ENCODE measurements at regions not wholly inside any gene's neighbourhood (a gene's known extent, or its start where the extent isn't known, plus 50 kb on each side); places are given as distances from the start of the nearest gene placed in this dataset.

GRCh38 chr13:86090181-86090580, 291.0 kb upstream of the SLITRK6 start:
- Histone ChIP-seq H3K79me2 (ENCODE audit: insufficient read depth, low read length) (no peaks in the 10 kb centered on the region), H3K4me1 (ENCODE audit: control insufficient read depth in 1 of 2, insufficient read depth in 2 of 2, low read length in 2 of 2) (no peaks in the 10 kb centered on the region), H3K9ac (ENCODE audit: insufficient read depth, low read length, poor library complexity, severe bottlenecking) (no peak overlapping the region), H3K4me2 (replicated peaks; ENCODE audit: extremely low read depth, low read length, poor library complexity, severe bottlenecking) (no peak overlapping the region), H3K4me3 (replicated peaks in 1 of 3; ENCODE audit: low read depth in 2 of 3, low read length in 3 of 3) (no peak overlapping the region), H3K27ac (ENCODE audit: low read depth in 1 of 2, low read length in 2 of 2) (no peak overlapping the region), H2AFZ (ENCODE audit: insufficient read depth, low read depth, low read length, poor library complexity, severe bottlenecking) (no peak overlapping the region), H3K9me3 (replicated peaks in 1 of 2; ENCODE audit: control insufficient read depth in 1 of 2, insufficient read depth in 1 of 2, low read length in 2 of 2) (no peaks in the 10 kb centered on the region), H3K27me3 (ENCODE audit: control insufficient read depth in 2 of 2, insufficient read depth in 2 of 2, low read length in 2 of 2) (no peaks in the 10 kb centered on the region), H4K20me1 (ENCODE audit: insufficient read depth, low read length) (no peaks in the 10 kb centered on the region), H3K36me3 (replicated peaks in 1 of 2; ENCODE audit: control insufficient read depth in 1 of 2, insufficient read depth in 2 of 2, low read length in 2 of 2) (no peaks in the 10 kb centered on the region)
- Mint-ChIP-seq H3K27ac (no peak overlapping the region), H3K36me3 (no peaks in the 10 kb centered on the region), H3K4me3 (no peak overlapping the region), H3K27me3 (ENCODE audit: low read depth in 3 of 3) (no peaks in the 10 kb centered on the region), H3K4me1 (no peaks in the 10 kb centered on the region), H3K9me3 (peaks cover 0 to 3% (median 0%) of the 10 kb centered on the region in 7 donors)
- WGBS (ENCODE audit: insufficient coverage): 90% methylated on average over 1 of the region's 2 CpGs
- no peak for TF ChIP-seq CTCF (IDR thresholded peaks at IDR 0.05)
- DNase-seq: no peak
- intact Hi-C loops (cut with micrococcal nuclease): no loop called here

GRCh38 chr13:86087244-86087643, 288.0 kb upstream of the SLITRK6 start:
- H3K27me3 Mint-ChIP-seq (ENCODE audit: low read depth in 3 of 3): no peaks in the 10 kb centered on the region
- peaks cover 0 to 3% (median 0%) of the 10 kb centered on the region in 7 donors for H3K9me3 Mint-ChIP-seq
- no peaks in the 10 kb centered on the region for H3K36me3 Mint-ChIP-seq
- H3K4me1 ChIP-seq (ENCODE audit: control insufficient read depth in 1 of 2, insufficient read depth in 2 of 2, low read length in 2 of 2): no peaks in the 10 kb centered on the region
- no peaks in the 10 kb centered on the region for H4K20me1 ChIP-seq (ENCODE audit: insufficient read depth, low read length)
- no peaks in the 10 kb centered on the region for H3K79me2 ChIP-seq (ENCODE audit: insufficient read depth, low read length)
- no peak for TF ChIP-seq CTCF (IDR thresholded peaks at IDR 0.05)
- no peaks in the 10 kb centered on the region for H3K9me3 ChIP-seq (replicated peaks in 1 of 2; ENCODE audit: control insufficient read depth in 1 of 2, insufficient read depth in 1 of 2, low read length in 2 of 2)
- no peak overlapping the region for H3K4me3 ChIP-seq (replicated peaks in 1 of 3; ENCODE audit: low read depth in 2 of 3, low read length in 3 of 3)
- H3K9ac ChIP-seq (ENCODE audit: insufficient read depth, low read length, poor library complexity, severe bottlenecking): no peak overlapping the region
- no peak overlapping the region for H3K27ac Mint-ChIP-seq
- intact Hi-C loops (cut with micrococcal nuclease): no loop called here
- no peak overlapping the region for H3K4me3 Mint-ChIP-seq
- H3K4me2 ChIP-seq (replicated peaks; ENCODE audit: extremely low read depth, low read length, poor library complexity, severe bottlenecking): no peak overlapping the region
- H3K36me3 ChIP-seq (replicated peaks in 1 of 2; ENCODE audit: control insufficient read depth in 1 of 2, insufficient read depth in 2 of 2, low read length in 2 of 2): no peaks in the 10 kb centered on the region
- H2AFZ ChIP-seq (ENCODE audit: insufficient read depth, low read depth, low read length, poor library complexity, severe bottlenecking): no peak overlapping the region
- H3K27me3 ChIP-seq (ENCODE audit: control insufficient read depth in 2 of 2, insufficient read depth in 2 of 2, low read length in 2 of 2): no peaks in the 10 kb centered on the region
- no peak for DNase-seq
- H3K4me1 Mint-ChIP-seq: no peaks in the 10 kb centered on the region
- H3K27ac ChIP-seq (ENCODE audit: low read depth in 1 of 2, low read length in 2 of 2): no peak overlapping the region

All from CD14-positive monocyte (primary cell).